SK-N-SH treated with all-trans-retinoic acid at 6 μM for 48 hours (cell line): ENCODE measurements at regions not wholly inside any gene's neighbourhood (a gene's known extent, or its start where the extent isn't known, plus 50 kb on each side); places are given as distances from the start of the nearest gene placed in this dataset.

Experiments
- ATAC-seq: fragments of 200-7000 bp; cut with Tn5 transposase; 3 replicates; pipeline ENCODE4 v1.9.1; 2020; ENCODE audit warnings: mild to moderate bottlenecking, moderate library complexity
- BACH2 ChIP-seq: fragments of 250-450 bp; sonication (Bioruptor Pico); IDR thresholded peaks from 2 replicates; pipeline ENCODE4 v1.9.0; 2021; ENCODE audit warnings: mild to moderate bottlenecking, borderline replicate concordance
- CSDC2 ChIP-seq: fragments of 250-450 bp; sonication (Bioruptor Pico); IDR thresholded peaks from 2 replicates; pipeline ENCODE4 v1.5.0; 2020; ENCODE audit warnings: mild to moderate bottlenecking, moderate library complexity
- GLIS3 ChIP-seq: fragments of 250-450 bp; sonication (Bioruptor Pico); IDR thresholded peaks from 2 replicates; pipeline ENCODE4 v1.5.0; 2020; ENCODE audit warnings: mild to moderate bottlenecking, moderate library complexity
- ISL1 ChIP-seq: fragments of 250-450 bp; sonication (Bioruptor Pico); IDR thresholded peaks from 2 replicates; pipeline ENCODE4 v2.1.2; 2022; ENCODE audit warnings: mild to moderate bottlenecking, moderate library complexity
- PPARA ChIP-seq: fragments of 250-450 bp; sonication (Bioruptor Pico); IDR thresholded peaks from 2 replicates; pipeline ENCODE4 v1.5.0; 2020; ENCODE audit warnings: mild to moderate bottlenecking, borderline replicate concordance
- RARB ChIP-seq: fragments of 250-450 bp; sonication (Bioruptor Pico); IDR thresholded peaks from 2 replicates; pipeline ENCODE4 v1.8.0; 2021; ENCODE audit warnings: mild to moderate bottlenecking, moderate library complexity
- SNAI2 ChIP-seq: fragments of 250-450 bp; sonication (Bioruptor Pico); IDR thresholded peaks from 2 replicates; pipeline ENCODE4 v1.5.0; 2020; ENCODE audit warnings: mild to moderate bottlenecking, moderate library complexity
- TCF4 ChIP-seq: fragments of 250-450 bp; sonication (Bioruptor Pico); IDR thresholded peaks from 2 replicates; pipeline ENCODE4 v1.8.0; 2021; ENCODE audit warnings: mild to moderate bottlenecking, moderate library complexity, borderline replicate concordance
- TOX ChIP-seq: fragments of 250-450 bp; sonication (Bioruptor Pico); IDR thresholded peaks from 2 replicates; pipeline ENCODE4 v1.8.0; 2021; ENCODE audit warnings: mild to moderate bottlenecking, moderate library complexity, borderline replicate concordance
- ZC3H10 ChIP-seq: fragments of 250-450 bp; sonication (Bioruptor Pico); IDR thresholded peaks from 2 replicates; pipeline ENCODE4 v1.5.1; 2021; ENCODE audit warnings: mild to moderate bottlenecking, moderate library complexity
- ZFP3 ChIP-seq: fragments of 250-450 bp; sonication (Bioruptor Pico); IDR thresholded peaks from 2 replicates; pipeline ENCODE4 v1.5.0; 2020; ENCODE audit warnings: mild to moderate bottlenecking, moderate library complexity
- ZFP30 ChIP-seq: fragments of 450-650 bp; formaldehyde crosslinking; IDR thresholded peaks from 2 replicates; pipeline ENCODE4 v1.5.0; 2022; ENCODE audit warnings: mild to moderate bottlenecking, moderate library complexity
- ZNF565 ChIP-seq: fragments of 450-650 bp; formaldehyde crosslinking; conservative IDR thresholded peaks from 2 replicates; pipeline ENCODE4 v1.5.0; 2020; ENCODE audit warnings: low read depth, mild to moderate bottlenecking, moderate library complexity
- ZNF70 ChIP-seq: fragments of 450-650 bp; formaldehyde crosslinking; IDR thresholded peaks from 2 replicates; pipeline ENCODE4 v1.5.0; 2020; ENCODE audit warnings: mild to moderate bottlenecking, moderate library complexity
- ZNF8 ChIP-seq: fragments of 450-650 bp; formaldehyde crosslinking; IDR thresholded peaks from 2 replicates; pipeline ENCODE4 v1.5.0; 2020; ENCODE audit warnings: mild to moderate bottlenecking, moderate library complexity
- TF ChIP-seq, protein P1 (sequence below): fragments of 250-450 bp; sonication (Bioruptor Pico); IDR thresholded peaks from 2 replicates; pipeline ENCODE4 v1.8.0; 2021; ENCODE audit warnings: low read depth, mild to moderate bottlenecking, moderate library complexity, borderline replicate concordance
- TF ChIP-seq, protein P2 (sequence below): fragments of 250-450 bp; sonication (Bioruptor Pico); IDR thresholded peaks from 2 replicates; pipeline ENCODE4 v1.8.0; 2020; ENCODE audit warnings: mild to moderate bottlenecking, moderate library complexity, borderline replicate concordance
- TF ChIP-seq, protein P3 (sequence below): fragments of 250-450 bp; sonication (Bioruptor Pico); IDR thresholded peaks from 2 replicates; pipeline ENCODE4 v1.5.1; 2021; ENCODE audit warnings: mild to moderate bottlenecking, moderate library complexity
- TF ChIP-seq, protein P4 (sequence below): fragments of 250-450 bp; sonication (Bioruptor Pico); IDR thresholded peaks from 2 replicates; pipeline ENCODE4 v1.5.0; 2020; ENCODE audit warnings: mild to moderate bottlenecking, moderate library complexity

DNA sequence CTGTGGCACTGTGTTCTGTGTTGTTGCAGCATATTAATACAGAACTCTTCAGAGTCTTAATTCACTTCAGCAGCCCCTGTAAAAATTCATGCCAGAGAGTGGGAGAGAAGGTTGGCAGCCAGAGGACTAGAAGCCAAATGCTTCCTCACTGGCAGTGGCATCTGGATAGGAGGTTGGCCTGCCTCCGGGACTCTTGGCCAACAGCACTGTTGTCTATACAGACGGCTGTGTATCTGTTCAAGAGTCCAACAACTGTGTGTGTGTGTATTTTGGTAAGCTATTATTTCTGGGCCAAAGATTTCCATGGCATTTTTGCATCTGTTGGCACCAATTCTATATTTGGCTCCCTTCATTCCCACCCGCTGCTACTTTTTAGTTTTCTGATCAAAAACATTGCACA is 156.0 kb upstream of the SOX2 start:
- no peak for ATAC-seq
- TF ChIP-seq SNAI2 (CRISPR knock-in tag): no peak
- no peak for TF ChIP-seq TOX (CRISPR knock-in tag)
- TF ChIP-seq CSDC2 (CRISPR knock-in tag): no peak
- TF ChIP-seq, protein P1, sequence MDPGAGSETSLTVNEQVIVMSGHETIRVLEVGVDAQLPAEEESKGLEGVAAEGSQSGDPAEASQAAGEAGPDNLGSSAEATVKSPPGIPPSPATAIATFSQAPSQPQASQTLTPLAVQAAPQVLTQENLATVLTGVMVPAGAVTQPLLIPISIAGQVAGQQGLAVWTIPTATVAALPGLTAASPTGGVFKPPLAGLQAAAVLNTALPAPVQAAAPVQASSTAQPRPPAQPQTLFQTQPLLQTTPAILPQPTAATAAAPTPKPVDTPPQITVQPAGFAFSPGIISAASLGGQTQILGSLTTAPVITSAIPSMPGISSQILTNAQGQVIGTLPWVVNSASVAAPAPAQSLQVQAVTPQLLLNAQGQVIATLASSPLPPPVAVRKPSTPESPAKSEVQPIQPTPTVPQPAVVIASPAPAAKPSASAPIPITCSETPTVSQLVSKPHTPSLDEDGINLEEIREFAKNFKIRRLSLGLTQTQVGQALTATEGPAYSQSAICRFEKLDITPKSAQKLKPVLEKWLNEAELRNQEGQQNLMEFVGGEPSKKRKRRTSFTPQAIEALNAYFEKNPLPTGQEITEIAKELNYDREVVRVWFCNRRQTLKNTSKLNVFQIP (CRISPR knock-in tag): no peak
- no peak for TF ChIP-seq PPARA (CRISPR knock-in tag)
- TF ChIP-seq ZFP3 (CRISPR knock-in tag): no peak
- no peak for TF ChIP-seq ZNF565 (CRISPR knock-in tag)
- TF ChIP-seq ZNF8 (CRISPR knock-in tag): no peak
- no peak for TF ChIP-seq RARB
- no peak for TF ChIP-seq ZFP30 (CRISPR knock-in tag)
- TF ChIP-seq, protein P2, sequence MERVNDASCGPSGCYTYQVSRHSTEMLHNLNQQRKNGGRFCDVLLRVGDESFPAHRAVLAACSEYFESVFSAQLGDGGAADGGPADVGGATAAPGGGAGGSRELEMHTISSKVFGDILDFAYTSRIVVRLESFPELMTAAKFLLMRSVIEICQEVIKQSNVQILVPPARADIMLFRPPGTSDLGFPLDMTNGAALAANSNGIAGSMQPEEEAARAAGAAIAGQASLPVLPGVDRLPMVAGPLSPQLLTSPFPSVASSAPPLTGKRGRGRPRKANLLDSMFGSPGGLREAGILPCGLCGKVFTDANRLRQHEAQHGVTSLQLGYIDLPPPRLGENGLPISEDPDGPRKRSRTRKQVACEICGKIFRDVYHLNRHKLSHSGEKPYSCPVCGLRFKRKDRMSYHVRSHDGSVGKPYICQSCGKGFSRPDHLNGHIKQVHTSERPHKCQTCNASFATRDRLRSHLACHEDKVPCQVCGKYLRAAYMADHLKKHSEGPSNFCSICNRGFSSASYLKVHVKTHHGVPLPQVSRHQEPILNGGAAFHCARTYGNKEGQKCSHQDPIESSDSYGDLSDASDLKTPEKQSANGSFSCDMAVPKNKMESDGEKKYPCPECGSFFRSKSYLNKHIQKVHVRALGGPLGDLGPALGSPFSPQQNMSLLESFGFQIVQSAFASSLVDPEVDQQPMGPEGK (CRISPR knock-in tag): no peak
- TF ChIP-seq BACH2 (CRISPR knock-in tag): no peak

DNA sequence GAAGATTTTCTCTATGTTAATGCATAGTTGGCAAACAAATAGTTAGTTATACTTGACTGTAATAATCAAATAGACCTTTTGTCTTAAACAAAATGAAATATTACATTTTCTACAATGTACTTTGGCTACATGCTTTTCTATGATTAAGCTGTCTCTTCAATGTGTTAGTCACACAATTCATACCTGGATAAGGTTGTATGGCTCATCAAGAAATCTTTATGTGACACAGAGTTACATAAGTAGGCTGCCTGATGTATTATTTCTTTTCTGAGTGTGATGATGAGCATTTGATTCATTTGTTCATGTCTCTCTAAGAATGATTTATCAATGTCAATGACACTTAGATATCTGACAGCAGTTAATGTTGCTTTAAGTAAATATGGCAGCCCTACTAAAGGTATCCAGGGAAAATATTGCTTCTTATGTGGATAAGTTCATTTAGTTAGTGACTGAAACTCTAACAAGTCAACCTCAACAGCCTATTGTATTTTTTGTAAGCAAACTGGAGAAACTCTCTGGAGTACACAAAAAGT is 157.4 kb upstream of the SOX2 start:
- TF ChIP-seq, protein P3, sequence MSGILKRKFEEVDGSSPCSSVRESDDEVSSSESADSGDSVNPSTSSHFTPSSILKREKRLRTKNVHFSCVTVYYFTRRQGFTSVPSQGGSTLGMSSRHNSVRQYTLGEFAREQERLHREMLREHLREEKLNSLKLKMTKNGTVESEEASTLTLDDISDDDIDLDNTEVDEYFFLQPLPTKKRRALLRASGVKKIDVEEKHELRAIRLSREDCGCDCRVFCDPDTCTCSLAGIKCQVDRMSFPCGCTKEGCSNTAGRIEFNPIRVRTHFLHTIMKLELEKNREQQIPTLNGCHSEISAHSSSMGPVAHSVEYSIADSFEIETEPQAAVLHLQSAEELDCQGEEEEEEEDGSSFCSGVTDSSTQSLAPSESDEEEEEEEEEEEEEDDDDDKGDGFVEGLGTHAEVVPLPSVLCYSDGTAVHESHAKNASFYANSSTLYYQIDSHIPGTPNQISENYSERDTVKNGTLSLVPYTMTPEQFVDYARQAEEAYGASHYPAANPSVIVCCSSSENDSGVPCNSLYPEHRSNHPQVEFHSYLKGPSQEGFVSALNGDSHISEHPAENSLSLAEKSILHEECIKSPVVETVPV (CRISPR knock-in tag): no peak
- no peak for TF ChIP-seq GLIS3 (CRISPR knock-in tag)
- no peak for ATAC-seq

DNA sequence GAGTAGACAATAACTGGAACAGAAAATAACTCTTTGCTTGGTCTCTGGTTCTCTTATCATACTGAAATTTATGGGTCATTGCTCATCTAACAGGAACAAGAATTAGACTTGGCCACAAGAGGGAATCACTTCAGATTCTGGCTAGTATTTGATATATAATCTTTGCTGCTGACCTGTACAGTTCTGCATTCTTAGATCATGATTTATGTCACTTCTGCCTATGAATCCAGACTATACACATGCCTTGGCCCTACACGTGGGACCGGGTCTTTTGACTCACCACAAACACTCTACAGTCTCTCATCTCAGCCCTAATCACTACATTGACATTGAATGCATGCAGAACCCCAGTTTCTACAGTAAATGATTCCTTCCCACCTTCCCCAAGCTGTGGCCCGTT is 162.5 kb upstream of the SOX2 start:
- TF ChIP-seq TOX (CRISPR knock-in tag) (peak; percentile 61; the same call in 1 of the 2 replicates), RARB (0 out of 2 replicates have a peak, but pooled peaks have one; percentile 19)
- TF ChIP-seq, protein P2 (CRISPR knock-in tag): no peak; the same call in 1 of the 2 replicates
- ATAC-seq: peak; percentile 81

DNA sequence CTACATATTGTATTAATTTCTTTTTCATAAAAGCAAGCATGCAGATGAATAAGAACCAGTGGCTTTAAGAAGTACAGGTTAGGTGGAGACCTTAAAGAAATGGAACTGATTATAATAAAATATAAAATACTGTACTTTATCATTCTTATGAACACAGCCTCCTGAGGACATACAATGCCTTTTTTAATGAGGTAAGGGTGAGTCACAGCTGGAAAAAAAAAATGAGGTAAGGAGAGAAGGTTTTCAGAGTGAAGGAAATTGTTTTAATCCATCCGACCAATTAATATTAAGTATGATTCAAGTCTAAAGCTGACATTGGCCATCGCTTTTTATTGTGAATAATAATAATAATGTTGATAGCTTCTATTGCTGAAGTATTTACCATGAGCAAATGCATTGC is 170.3 kb upstream of the SOX2 start:
- ATAC-seq: no peak
- no peak for TF ChIP-seq ZNF70 (CRISPR knock-in tag)
- no peak for TF ChIP-seq ZFP3 (CRISPR knock-in tag)
- no peak for TF ChIP-seq ZFP30 (CRISPR knock-in tag)
- no peak for TF ChIP-seq ISL1 (CRISPR knock-in tag)
- TF ChIP-seq RARB: no peak
- TF ChIP-seq ZC3H10 (CRISPR knock-in tag): no peak
- TF ChIP-seq ZNF8 (CRISPR knock-in tag): no peak
- TF ChIP-seq SNAI2 (CRISPR knock-in tag): no peak
- TF ChIP-seq, protein P4, sequence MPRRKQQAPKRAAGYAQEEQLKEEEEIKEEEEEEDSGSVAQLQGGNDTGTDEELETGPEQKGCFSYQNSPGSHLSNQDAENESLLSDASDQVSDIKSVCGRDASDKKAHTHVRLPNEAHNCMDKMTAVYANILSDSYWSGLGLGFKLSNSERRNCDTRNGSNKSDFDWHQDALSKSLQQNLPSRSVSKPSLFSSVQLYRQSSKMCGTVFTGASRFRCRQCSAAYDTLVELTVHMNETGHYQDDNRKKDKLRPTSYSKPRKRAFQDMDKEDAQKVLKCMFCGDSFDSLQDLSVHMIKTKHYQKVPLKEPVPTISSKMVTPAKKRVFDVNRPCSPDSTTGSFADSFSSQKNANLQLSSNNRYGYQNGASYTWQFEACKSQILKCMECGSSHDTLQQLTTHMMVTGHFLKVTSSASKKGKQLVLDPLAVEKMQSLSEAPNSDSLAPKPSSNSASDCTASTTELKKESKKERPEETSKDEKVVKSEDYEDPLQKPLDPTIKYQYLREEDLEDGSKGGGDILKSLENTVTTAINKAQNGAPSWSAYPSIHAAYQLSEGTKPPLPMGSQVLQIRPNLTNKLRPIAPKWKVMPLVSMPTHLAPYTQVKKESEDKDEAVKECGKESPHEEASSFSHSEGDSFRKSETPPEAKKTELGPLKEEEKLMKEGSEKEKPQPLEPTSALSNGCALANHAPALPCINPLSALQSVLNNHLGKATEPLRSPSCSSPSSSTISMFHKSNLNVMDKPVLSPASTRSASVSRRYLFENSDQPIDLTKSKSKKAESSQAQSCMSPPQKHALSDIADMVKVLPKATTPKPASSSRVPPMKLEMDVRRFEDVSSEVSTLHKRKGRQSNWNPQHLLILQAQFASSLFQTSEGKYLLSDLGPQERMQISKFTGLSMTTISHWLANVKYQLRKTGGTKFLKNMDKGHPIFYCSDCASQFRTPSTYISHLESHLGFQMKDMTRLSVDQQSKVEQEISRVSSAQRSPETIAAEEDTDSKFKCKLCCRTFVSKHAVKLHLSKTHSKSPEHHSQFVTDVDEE (CRISPR knock-in tag): no peak
- no peak for TF ChIP-seq GLIS3 (CRISPR knock-in tag)
- TF ChIP-seq, protein P3 (CRISPR knock-in tag): no peak
- no peak for TF ChIP-seq BACH2 (CRISPR knock-in tag)
- TF ChIP-seq CSDC2 (CRISPR knock-in tag): no peak
- no peak for TF ChIP-seq TCF4 (CRISPR knock-in tag)
- TF ChIP-seq, protein P1 (CRISPR knock-in tag): no peak
- TF ChIP-seq, protein P2 (CRISPR knock-in tag): no peak
